GM12865 (cell line): ENCODE measurements at regions not wholly inside any gene's neighbourhood (a gene's known extent, or its start where the extent isn't known, plus 50 kb on each side); places are given as distances from the start of the nearest gene placed in this dataset.
A peak's percentile ranks its signal among the peaks of the same experiment; 100 is the strongest.

Experiments
- DNase-seq: peaks from one replicate; pipeline ENCODE4 v3.0.0; 2010; ENCODE audit warnings: low read depth
- H3K4me3 ChIP-seq: 2 replicates; pipeline ENCODE4 v1.5.1; 2011; ENCODE audit warnings: mild to moderate bottlenecking, low read depth, low read length, control low read depth
- TF ChIP-seq, protein P1 (sequence below): IDR thresholded peaks from 2 replicates; pipeline ENCODE4 v1.5.1; 2011; ENCODE audit warnings: low read length, control low read depth, low read depth, inconsistent platforms; ENCODE audit not compliant: insufficient read depth; ENCODE audit errors: missing control alignments

DNA sequence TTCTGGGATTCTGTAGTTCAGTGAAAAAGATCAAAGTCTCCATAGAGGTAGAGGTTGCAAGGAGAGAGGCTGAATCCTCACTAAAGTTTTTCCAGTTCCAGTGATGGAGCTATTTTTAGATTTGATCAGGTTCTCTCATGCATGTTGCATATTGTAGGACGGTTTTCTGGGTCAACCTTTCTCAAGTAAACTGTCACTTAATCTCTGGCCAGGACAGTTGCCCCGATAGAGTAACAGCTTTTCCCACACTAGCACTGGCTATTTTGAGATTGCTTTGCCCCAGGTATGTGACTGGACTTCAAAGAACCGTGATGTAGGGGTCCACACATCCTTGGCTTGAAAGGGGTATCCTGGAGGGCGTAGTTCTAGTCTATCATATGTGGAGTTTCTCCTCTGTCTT lies 67.4 kb upstream of the EPCAM start:
- no peak for DNase-seq
- no peak overlapping the region for H3K4me3 ChIP-seq
- TF ChIP-seq, protein P1, sequence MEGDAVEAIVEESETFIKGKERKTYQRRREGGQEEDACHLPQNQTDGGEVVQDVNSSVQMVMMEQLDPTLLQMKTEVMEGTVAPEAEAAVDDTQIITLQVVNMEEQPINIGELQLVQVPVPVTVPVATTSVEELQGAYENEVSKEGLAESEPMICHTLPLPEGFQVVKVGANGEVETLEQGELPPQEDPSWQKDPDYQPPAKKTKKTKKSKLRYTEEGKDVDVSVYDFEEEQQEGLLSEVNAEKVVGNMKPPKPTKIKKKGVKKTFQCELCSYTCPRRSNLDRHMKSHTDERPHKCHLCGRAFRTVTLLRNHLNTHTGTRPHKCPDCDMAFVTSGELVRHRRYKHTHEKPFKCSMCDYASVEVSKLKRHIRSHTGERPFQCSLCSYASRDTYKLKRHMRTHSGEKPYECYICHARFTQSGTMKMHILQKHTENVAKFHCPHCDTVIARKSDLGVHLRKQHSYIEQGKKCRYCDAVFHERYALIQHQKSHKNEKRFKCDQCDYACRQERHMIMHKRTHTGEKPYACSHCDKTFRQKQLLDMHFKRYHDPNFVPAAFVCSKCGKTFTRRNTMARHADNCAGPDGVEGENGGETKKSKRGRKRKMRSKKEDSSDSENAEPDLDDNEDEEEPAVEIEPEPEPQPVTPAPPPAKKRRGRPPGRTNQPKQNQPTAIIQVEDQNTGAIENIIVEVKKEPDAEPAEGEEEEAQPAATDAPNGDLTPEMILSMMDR: no peak

DNA sequence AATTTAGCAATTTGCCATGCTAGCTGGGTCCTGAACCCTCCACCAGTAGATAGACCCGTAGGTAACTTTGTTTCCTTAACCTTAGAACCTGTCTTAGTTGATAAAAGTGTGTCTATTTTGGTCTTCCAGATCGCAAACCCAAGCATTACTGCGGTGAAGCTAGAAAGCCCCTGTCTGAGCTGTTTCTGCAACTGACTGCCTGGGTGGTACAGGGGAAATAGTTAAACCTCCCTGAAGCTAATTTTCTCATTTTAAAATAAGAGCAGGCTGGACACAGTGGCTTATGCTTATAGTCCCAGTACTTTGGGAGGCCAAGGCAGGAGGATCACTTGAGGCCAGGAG lies 67.9 kb upstream of the EPCAM start:
- H3K4me3 ChIP-seq: peak overlapping the region; percentile 27
- peak; percentile 67 for DNase-seq
- TF ChIP-seq, protein P1: no peak

DNA sequence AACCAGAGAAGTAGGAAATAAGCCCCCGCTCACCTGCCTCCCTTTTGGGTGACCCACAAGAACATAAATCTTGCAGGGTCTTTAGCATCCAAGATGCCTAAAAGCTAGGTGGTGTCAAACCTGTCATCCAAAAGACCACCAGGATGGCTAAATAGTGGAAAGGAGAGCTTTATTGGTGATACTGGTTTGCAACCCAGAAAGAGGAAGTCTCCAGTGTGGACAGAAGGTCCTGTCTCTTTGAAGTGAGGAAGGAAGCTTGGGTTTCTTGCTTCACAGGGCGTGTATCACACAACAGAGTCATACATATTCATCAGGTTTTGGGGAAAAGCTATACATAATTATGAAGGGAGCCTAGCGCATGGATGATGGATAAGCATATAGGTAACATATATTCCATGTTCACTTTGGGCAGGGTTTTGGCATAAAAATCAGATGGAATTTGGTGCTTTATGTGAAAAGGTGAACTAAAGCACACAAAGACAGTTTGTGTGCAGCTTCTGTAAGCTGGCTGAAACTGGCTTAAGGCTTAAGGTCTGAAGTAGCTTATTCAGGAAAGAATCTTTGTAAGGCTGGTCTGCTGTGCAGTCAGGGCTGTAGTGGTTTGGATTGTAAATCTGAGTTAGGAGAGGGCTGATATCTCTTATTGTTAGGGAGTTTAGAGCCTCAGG lies 68.4 kb upstream of the EPCAM start:
- TF ChIP-seq, protein P1: no peak
- peak; percentile 64 for DNase-seq
- H3K4me3 ChIP-seq: peak overlapping the region; percentile 27

DNA sequence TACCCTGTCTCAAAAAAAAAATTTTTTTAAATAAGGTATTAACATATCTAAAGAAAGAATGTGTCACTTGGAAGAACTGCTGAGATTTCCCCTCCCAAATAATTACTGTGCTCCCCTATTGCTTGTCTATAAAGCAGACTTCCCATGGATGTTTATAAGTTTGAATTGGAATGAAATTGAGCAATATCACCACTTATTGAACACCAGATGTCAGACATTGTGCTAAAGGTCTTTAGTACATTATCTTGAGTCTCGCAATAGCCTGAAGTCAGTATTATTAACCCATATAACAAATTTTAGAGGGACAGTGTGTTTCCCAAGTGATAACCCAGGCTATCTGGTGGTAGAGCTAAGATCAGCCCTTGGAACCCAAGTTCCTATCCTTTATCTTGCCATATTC lies 69.0 kb upstream of the EPCAM start:
- TF ChIP-seq, protein P1: no peak
- DNase-seq: no peak
- H3K4me3 ChIP-seq: no peak overlapping the region

DNA sequence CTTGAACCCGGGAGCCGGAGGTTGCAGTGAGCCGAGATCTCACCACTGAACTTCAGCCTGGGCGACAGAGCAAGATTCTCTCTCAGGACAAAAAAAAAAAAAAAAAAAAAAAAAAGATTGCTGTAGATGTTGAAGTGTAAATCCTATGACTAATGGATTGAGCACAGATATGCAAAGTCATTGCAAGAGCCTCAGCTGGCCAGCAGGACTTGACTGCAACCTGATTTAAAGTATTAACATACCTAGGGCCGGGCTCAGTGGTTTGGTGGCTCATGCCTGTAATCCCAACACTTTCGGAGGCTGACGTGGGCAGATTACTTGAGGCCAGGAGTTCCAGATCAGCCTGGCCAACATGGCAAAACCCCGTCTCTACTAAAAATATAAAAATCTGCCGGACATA lies 69.6 kb upstream of the EPCAM start:
- no peak overlapping the region for H3K4me3 ChIP-seq
- TF ChIP-seq, protein P1: no peak
- no peak for DNase-seq

DNA sequence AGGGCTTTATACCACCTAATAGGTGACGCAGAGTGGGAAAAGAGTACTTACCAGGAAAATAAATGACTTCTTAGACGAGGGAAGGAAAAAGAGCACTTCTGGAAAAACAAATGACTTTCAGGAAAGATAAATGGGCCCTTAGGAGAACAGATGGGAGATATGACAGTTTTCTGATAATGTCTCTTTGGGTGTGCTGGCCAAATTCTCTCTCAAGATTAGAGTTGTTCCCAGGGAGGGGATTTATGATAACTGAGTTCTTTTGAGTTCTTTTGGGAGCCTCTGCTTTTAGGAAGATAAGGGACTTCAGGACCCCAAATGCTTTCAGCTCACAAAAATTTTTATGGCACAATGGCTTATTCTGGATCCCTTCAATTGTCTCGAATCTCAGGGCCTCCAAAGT lies 70.3 kb upstream of the EPCAM start:
- TF ChIP-seq, protein P1: no peak
- DNase-seq: no peak
- H3K4me3 ChIP-seq: no peak overlapping the region

DNA sequence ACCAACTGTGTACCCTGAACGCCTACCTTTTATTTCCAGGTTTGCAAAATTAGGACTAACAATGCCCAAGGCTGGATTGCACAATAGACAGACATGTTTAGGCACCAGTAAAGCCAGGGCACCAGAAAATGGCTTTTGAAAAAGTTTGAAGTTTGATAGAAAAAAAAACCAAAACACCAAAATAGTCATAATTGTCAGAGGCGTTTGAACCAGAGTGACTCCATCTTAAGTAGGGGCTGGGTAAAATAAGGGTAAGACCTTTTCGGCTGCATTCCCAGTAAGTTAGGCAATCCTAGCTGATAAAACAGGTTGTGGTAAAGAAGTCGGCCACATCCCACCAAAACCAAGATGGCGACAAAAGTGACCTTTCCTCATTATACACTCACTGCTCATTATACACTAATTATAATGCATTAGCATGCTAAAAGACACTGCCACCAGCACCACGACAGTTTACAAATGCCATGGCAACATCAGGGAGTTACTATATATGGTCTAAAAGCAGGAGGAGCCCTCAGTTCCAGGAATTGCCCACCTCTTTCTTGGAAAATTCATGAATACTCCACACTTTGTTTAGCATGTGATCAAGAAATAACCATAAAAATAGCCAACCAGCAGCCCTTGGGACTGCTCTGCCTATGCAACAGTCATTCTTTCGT lies 71.2 kb upstream of the EPCAM start:
- TF ChIP-seq, protein P1: no peak
- no peak for DNase-seq
- H3K4me3 ChIP-seq: no peak overlapping the region
